ENCODE measurements at regions not wholly inside any gene's neighbourhood (a gene's known extent, or its start where the extent isn't known, plus 50 kb on each side); places are given as distances from the start of the nearest gene placed in this dataset.
A peak's percentile ranks its signal among the peaks of the same experiment; 100 is the strongest.
"Not testable (repeated sequence)": the region's sequence is repeated elsewhere in the genome, so short reads cannot be mapped to it uniquely, and the experiment has no call there.

- H3K27me3 Mint-ChIP-seq, H3K4me1 Mint-ChIP-seq, H3K27ac Mint-ChIP-seq, H3K9me3 Mint-ChIP-seq, CTCF ChIA-PET, H3K4me3 Mint-ChIP-seq, DNase-seq, POLR2A ChIA-PET: not testable (repeated sequence)
- H3K36me3 Mint-ChIP-seq (ENCODE audit: low read depth): peaks cover 62% of the 10 kb centered on the region
Measured at GRCh38 chr15:30729880-30730590, 104.1 kb downstream of the ARHGAP11B start.

GRCh38 chr15:30730633-30731032 lies 104.7 kb downstream of the ARHGAP11B start:
- H3K4me1 Mint-ChIP-seq, H3K4me3 Mint-ChIP-seq, CTCF ChIA-PET, H3K9me3 Mint-ChIP-seq, H3K27ac Mint-ChIP-seq, POLR2A ChIA-PET, H3K27me3 Mint-ChIP-seq, DNase-seq: not testable (repeated sequence)
- H3K36me3 Mint-ChIP-seq (ENCODE audit: low read depth): peaks cover 61% of the 10 kb centered on the region

- DNase-seq, H3K27ac Mint-ChIP-seq, H3K4me1 Mint-ChIP-seq, H3K4me3 Mint-ChIP-seq, H3K9me3 Mint-ChIP-seq, H3K27me3 Mint-ChIP-seq, CTCF ChIA-PET, POLR2A ChIA-PET: not testable (repeated sequence)
- peaks cover 64% of the 10 kb centered on the region for H3K36me3 Mint-ChIP-seq (ENCODE audit: low read depth)
Measured at GRCh38 chr15:30732100-30732499, 106.2 kb downstream of the ARHGAP11B start.

GRCh38 chr15:30735884-30736564 lies 110.1 kb downstream of the ARHGAP11B start:
- H3K27ac Mint-ChIP-seq, H3K4me3 Mint-ChIP-seq, CTCF ChIA-PET, DNase-seq, H3K9me3 Mint-ChIP-seq, H3K27me3 Mint-ChIP-seq, H3K4me1 Mint-ChIP-seq, POLR2A ChIA-PET: not testable (repeated sequence)
- H3K36me3 Mint-ChIP-seq (ENCODE audit: low read depth): peaks cover 72% of the 10 kb centered on the region

- H3K4me1 Mint-ChIP-seq, H3K9me3 Mint-ChIP-seq, CTCF ChIA-PET, DNase-seq, H3K27ac Mint-ChIP-seq, H3K27me3 Mint-ChIP-seq, POLR2A ChIA-PET, H3K4me3 Mint-ChIP-seq: not testable (repeated sequence)
- H3K36me3 Mint-ChIP-seq (ENCODE audit: low read depth): peaks cover 54% of the 10 kb centered on the region
Measured at GRCh38 chr15:30742796-30743195, 116.9 kb downstream of the ARHGAP11B start.

- H3K4me3 Mint-ChIP-seq, DNase-seq, CTCF ChIA-PET, H3K27ac Mint-ChIP-seq, H3K9me3 Mint-ChIP-seq, POLR2A ChIA-PET, H3K4me1 Mint-ChIP-seq, H3K27me3 Mint-ChIP-seq: not testable (repeated sequence)
- H3K36me3 Mint-ChIP-seq (ENCODE audit: low read depth): peaks cover 39% of the 10 kb centered on the region
Measured at GRCh38 chr15:30749048-30749447, 123.1 kb downstream of the ARHGAP11B start.

- H3K4me3 Mint-ChIP-seq, H3K27ac Mint-ChIP-seq, POLR2A ChIA-PET, H3K27me3 Mint-ChIP-seq, H3K4me1 Mint-ChIP-seq, H3K9me3 Mint-ChIP-seq, CTCF ChIA-PET: not testable (repeated sequence)
- H3K36me3 Mint-ChIP-seq (ENCODE audit: low read depth): peaks cover 28% of the 10 kb centered on the region
- DNase-seq: peak; percentile 81
Measured at GRCh38 chr15:30755036-30755687, 129.2 kb downstream of the ARHGAP11B start.

DNA sequence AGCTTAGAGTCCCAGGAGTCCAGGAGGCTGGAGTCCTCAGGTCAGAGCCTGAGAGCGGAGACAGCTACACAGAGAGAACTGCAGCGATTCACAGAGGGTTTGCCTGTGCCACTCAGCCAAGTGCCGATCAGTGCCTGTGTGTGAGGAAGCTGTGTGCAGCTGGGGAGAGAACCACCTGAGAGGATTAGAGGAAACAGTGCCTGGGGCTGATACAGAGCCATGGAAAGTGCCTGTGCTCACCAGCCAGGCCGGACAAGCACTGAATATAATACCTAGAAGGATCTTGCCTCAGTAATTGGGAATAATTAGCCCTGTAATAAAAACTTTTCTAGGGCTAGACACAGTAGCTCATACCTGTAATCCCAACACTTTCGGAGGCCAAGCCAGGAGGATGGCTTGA lies 134.7 kb downstream of the ARHGAP11B start:
- H3K4me3 Mint-ChIP-seq, POLR2A ChIA-PET, H3K4me1 Mint-ChIP-seq, DNase-seq, H3K27me3 Mint-ChIP-seq, H3K9me3 Mint-ChIP-seq, H3K27ac Mint-ChIP-seq, CTCF ChIA-PET: not testable (repeated sequence)
- H3K36me3 Mint-ChIP-seq (ENCODE audit: low read depth): peaks cover 18% of the 10 kb centered on the region

DNA sequence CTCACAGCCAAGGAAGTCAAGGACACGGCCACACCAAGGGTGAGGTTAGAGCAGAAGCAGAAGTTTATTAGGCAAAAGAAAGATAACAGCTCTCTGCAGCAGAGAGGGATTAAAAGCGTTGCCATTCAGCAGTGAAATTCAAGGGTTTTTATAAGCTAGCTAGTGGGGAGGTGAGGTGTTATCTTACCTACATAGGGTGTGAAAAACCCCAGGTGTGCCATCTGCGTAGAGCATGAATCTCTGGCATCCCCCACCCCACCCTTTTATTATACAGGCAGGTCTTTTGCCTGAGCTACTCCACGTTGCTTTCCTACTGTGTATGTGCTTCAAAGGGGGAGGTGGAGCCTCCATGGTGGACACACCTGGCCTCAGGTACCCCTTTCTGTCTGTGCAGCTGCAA lies 135.4 kb downstream of the ARHGAP11B start:
- peaks cover 14% of the 10 kb centered on the region for H3K36me3 Mint-ChIP-seq (ENCODE audit: low read depth)
- H3K4me3 Mint-ChIP-seq, POLR2A ChIA-PET, H3K27me3 Mint-ChIP-seq, H3K9me3 Mint-ChIP-seq, H3K27ac Mint-ChIP-seq, DNase-seq, H3K4me1 Mint-ChIP-seq, CTCF ChIA-PET: not testable (repeated sequence)

DNA sequence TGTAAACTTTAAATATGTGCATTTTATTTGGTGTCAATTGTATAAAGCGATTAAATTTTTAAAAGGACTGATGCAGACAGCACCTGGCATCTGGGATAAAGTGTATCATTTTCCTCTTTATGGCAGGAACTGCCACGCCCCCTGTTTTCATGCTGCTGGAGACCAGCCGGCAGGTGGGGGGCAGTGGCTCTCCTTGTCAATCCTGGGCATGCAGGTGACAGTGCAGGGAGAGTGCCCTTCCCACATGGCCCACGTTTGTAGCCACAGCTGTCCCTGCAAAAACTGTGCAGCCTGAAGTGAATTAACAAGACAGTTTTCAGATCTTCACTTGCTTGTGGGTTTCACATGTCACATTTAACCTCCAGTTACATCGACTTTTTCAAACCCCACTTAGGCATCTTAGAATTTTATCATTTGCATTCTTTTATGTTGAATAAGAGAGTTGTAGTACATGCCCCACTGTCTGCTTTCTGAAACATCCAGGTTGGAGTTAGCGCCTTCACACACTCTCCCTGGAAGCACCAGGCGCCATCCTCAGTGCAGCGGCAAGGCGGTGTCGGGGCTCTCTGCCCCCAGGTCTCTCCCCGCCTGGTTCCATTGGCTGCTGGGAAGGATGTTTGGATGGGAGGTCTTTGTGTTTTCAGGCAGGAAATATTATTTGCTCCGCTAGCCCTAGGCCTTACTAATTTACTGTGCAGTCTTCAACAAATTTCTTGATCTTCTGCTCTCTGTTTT lies 134.2 kb upstream of the FAN1 start:
- H3K27ac Mint-ChIP-seq, H3K9me3 Mint-ChIP-seq, DNase-seq, H3K4me3 Mint-ChIP-seq, CTCF ChIA-PET, POLR2A ChIA-PET, H3K4me1 Mint-ChIP-seq, H3K27me3 Mint-ChIP-seq: not testable (repeated sequence)
- peaks cover 50% of the 10 kb centered on the region for H3K36me3 Mint-ChIP-seq (ENCODE audit: low read depth)

DNA sequence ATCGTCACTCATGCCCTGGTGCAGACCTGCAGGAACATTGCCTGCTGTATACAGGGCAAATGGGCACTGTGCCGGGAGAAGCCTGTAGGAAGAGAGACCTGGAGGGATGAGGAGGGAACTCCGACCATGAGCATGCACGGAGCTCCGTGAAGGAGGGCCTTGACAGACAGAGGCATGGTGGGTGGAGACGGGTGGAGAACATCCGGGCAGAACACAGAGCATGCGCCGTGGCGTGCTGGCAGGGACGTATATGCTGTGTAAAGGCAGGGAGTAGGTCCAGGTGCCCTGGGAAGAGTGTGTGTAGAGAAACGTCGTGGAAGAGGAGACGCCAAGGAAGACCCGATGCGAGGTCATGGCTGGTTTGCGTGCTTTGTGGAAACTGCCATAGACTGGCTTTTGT lies 133.0 kb upstream of the FAN1 start:
- no peaks in the 10 kb centered on the region for H3K27me3 Mint-ChIP-seq
- ChIA-PET CTCF (no interaction called here), POLR2A (no interaction called here)
- no peak for DNase-seq
- no peak overlapping the region for H3K27ac Mint-ChIP-seq
- H3K9me3 Mint-ChIP-seq: peaks cover 3% of the 10 kb centered on the region
- no peak overlapping the region for H3K4me3 Mint-ChIP-seq
- peaks cover 53% of the 10 kb centered on the region for H3K36me3 Mint-ChIP-seq (ENCODE audit: low read depth)
- no peaks in the 10 kb centered on the region for H3K4me1 Mint-ChIP-seq

DNA sequence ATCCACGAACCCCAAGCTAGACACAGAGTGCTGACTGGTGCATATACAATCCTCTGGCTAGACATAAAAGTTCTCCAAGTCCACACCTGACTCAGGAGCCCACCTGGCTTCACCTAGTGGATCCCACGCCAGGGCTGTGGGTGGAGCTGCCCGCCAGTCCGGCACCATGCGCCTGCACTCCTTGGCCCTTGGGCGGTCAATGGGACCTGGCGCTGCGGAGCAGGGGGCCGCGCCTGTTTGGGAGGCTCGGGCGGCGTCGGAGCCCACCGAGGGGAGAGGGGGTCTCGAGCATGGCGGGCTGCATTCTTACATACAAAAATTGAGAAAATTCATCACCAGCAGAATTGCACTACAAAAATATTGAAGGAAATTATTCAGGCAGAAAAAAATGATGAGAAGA lies 120.7 kb upstream of the FAN1 start:
- H3K9me3 Mint-ChIP-seq: peaks cover 9% of the 10 kb centered on the region
- ChIA-PET CTCF (no interaction called here), POLR2A (no interaction called here)
- no peak for DNase-seq
- peaks cover 7% of the 10 kb centered on the region for H3K27me3 Mint-ChIP-seq
- H3K36me3 Mint-ChIP-seq (ENCODE audit: low read depth): no peaks in the 10 kb centered on the region
- no peak overlapping the region for H3K4me3 Mint-ChIP-seq
- H3K4me1 Mint-ChIP-seq: no peaks in the 10 kb centered on the region
- H3K27ac Mint-ChIP-seq: no peak overlapping the region

DNA sequence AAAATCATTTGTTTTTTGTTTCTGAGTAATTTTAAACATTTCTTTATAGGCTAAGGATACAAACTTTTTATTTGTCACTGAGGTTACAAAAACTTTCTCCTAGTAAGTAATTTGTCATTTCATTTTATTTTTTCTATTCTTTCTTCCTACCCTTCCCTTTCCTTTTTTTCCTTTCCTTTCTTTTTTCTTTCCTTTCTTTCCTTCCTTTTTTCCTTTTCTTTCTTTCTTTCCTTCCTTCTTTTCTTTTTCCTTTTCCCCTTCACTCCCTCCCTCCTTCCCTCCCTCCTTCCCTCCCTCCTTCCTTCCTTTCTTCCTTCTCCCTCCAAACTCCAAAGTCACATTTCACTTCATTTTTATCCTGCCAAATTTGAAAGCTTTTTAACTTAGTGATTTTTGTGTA lies 115.1 kb upstream of the FAN1 start:
- Mint-ChIP-seq H3K4me1 (no peaks in the 10 kb centered on the region), H3K9me3 (no peaks in the 10 kb centered on the region), H3K27me3 (peaks cover 16% of the 10 kb centered on the region), H3K27ac (no peak overlapping the region), H3K36me3 (ENCODE audit: low read depth) (no peaks in the 10 kb centered on the region), H3K4me3 (no peak overlapping the region)
- POLR2A ChIA-PET: no interaction called here
- no peak for DNase-seq
- CTCF ChIA-PET: no interaction called here
